ENCODE measurements at regions not wholly inside any gene's neighbourhood (a gene's known extent, or its start where the extent isn't known, plus 50 kb on each side); places are given as distances from the start of the nearest gene placed in this dataset.
A peak's percentile ranks its signal among the peaks of the same experiment; 100 is the strongest.

DNA sequence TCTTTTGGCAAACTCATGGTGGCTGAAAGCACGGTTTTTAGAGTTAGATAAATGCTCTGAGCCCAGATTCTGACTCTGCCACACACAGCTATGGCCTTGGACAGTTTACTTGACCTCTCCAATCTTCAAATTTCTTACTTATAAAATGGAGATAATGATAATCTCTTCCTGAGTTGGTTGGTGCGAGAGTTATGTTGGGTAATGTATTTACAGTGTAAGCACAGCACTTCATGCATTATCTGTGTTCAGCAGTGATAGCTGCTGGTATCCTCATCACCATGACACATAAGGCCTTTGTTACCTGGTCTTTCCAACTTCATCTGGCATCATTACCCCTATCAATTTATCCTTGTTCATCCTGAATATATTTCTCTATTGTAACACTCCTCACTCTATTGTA, 178.8 kb upstream of the ELL2 start:
- TF ChIP-seq, protein P1, sequence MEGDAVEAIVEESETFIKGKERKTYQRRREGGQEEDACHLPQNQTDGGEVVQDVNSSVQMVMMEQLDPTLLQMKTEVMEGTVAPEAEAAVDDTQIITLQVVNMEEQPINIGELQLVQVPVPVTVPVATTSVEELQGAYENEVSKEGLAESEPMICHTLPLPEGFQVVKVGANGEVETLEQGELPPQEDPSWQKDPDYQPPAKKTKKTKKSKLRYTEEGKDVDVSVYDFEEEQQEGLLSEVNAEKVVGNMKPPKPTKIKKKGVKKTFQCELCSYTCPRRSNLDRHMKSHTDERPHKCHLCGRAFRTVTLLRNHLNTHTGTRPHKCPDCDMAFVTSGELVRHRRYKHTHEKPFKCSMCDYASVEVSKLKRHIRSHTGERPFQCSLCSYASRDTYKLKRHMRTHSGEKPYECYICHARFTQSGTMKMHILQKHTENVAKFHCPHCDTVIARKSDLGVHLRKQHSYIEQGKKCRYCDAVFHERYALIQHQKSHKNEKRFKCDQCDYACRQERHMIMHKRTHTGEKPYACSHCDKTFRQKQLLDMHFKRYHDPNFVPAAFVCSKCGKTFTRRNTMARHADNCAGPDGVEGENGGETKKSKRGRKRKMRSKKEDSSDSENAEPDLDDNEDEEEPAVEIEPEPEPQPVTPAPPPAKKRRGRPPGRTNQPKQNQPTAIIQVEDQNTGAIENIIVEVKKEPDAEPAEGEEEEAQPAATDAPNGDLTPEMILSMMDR (IDR thresholded peaks at IDR 0.05; ENCODE audit: insufficient read depth, low read depth, low read length): no peak
- H3K4me3 ChIP-seq (ENCODE audit: low read depth, low read length): no peak overlapping the region
- DNase-seq (ENCODE audit: low read depth): peak; percentile 51

- H3K4me3 ChIP-seq (ENCODE audit: low read depth, low read length): no peak overlapping the region
- no peak for DNase-seq (ENCODE audit: low read depth)
- TF ChIP-seq, protein P1 (IDR thresholded peaks at IDR 0.05; ENCODE audit: insufficient read depth, low read depth, low read length): no peak
Measured at GRCh38 chr5:96140084-96140483, 178.4 kb upstream of the ELL2 start.

DNA sequence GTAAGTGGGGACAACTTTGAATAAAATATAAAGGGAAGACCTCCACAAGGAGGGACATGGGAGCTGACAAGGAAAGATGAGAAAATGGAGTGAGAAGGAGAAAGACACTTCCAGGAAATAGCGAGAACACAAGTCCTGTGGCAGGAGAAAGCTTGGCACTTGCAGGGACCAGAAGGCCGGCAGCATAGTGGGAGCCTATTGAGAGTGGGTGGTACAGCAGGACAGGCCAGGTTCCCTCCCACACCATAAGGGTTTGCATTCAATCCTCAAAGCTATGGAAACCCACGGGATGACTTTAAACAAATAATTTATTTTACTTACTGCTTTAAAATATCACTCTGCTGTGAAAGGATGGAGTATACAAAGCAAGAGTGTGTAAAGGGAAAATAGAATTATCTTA, 173.2 kb upstream of the ELL2 start:
- no peak for DNase-seq (ENCODE audit: low read depth)
- no peak overlapping the region for H3K4me3 ChIP-seq (ENCODE audit: low read depth, low read length)
- TF ChIP-seq, protein P1 (IDR thresholded peaks at IDR 0.05; ENCODE audit: insufficient read depth, low read depth, low read length): no peak

DNA sequence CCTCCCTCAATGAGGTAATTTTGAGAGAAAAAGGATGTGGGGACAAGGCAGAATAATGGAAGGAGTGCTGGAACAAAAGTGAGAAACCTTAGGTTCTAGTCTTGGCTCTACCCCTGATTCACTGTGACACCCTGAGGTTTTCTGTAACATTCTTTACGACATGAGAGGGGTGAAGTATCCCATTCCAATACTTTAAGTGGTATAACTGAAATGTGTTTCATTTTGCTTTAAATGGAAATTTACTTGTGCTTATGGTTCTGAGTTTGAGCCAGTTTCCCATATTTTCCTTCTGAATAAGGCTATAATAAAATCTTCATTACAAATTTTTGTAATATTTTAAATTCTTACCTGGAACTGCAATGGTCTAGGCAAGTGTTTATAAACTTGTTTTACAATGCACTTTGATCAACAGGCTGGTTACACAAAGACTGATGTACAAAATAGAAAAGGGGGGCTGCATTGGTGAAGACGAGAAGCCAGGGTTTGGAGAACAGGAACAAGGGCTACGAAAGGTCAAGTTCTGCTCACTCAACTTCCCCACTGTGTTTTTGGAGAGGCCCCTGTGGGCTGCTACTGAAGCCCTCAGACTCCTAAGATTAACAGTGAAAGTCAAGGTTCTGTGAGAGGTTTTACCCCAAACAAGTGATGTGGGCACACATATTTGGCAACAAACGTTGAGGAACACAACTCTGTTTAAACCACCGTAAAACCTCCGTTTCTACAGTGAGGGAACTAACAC, 171.9 kb upstream of the ELL2 start:
- DNase-seq (ENCODE audit: low read depth): no peak
- TF ChIP-seq, protein P1 (IDR thresholded peaks at IDR 0.05; ENCODE audit: insufficient read depth, low read depth, low read length): no peak
- H3K4me3 ChIP-seq (ENCODE audit: low read depth, low read length): no peak overlapping the region

GRCh38 chr5:96129276-96129675, 167.6 kb upstream of the ELL2 start:
- no peak overlapping the region for H3K4me3 ChIP-seq (ENCODE audit: low read depth, low read length)
- no peak for DNase-seq (ENCODE audit: low read depth)
- TF ChIP-seq, protein P1 (IDR thresholded peaks at IDR 0.05; ENCODE audit: insufficient read depth, low read depth, low read length): no peak

GRCh38 chr5:96128204-96128864, 166.7 kb upstream of the ELL2 start:
- TF ChIP-seq, protein P1 (IDR thresholded peaks at IDR 0.05; ENCODE audit: insufficient read depth, low read depth, low read length): no peak
- H3K4me3 ChIP-seq (ENCODE audit: low read depth, low read length): no peak overlapping the region

More at GRCh38 chr5:96128204-96128864, 166.7 kb upstream of the ELL2 start:
- DNase-seq (ENCODE audit: low read depth): no peak

Measured in fibroblast of villous mesenchyme (primary cell).